Activated T-helper 17 cell treated with anti-CD3 and anti-CD28 coated beads, Interleukin-2, amount 50 U/mL, for 72 hours (primary cell): ENCODE measurements at regions not wholly inside any gene's neighbourhood (a gene's known extent, or its start where the extent isn't known, plus 50 kb on each side); places are given as distances from the start of the nearest gene placed in this dataset.
"Not testable (repeated sequence)": the region's sequence is repeated elsewhere in the genome, so short reads cannot be mapped to it uniquely, and the experiment has no call there.

ENCODE experiments used
- ATAC-seq: fragments of 150-1000 bp; cut with Tn5 transposase; replicated peaks from 2 replicates; pipeline ENCODE4 v1.10.0; 2021; ENCODE audit warnings: mild to moderate bottlenecking, moderate library complexity
- H3K27ac Mint-ChIP-seq: one replicate; pipeline ENCODE4 v1.8.0; 2022; ENCODE audit warnings: mixed read lengths
- H3K27me3 Mint-ChIP-seq: one replicate; pipeline ENCODE4 v1.8.0; 2022; ENCODE audit warnings: mixed read lengths
- H3K36me3 Mint-ChIP-seq: one replicate; pipeline ENCODE4 v1.8.0; 2022; ENCODE audit warnings: low read depth, mild to moderate bottlenecking, mixed read lengths
- H3K4me1 Mint-ChIP-seq: one replicate; pipeline ENCODE4 v1.8.0; 2022; ENCODE audit warnings: mixed read lengths
- H3K4me3 Mint-ChIP-seq: one replicate; pipeline ENCODE4 v1.8.0; 2022; ENCODE audit warnings: mild to moderate bottlenecking, mixed read lengths
- H3K9me3 Mint-ChIP-seq: one replicate; pipeline ENCODE4 v1.8.0; 2022; ENCODE audit warnings: mixed read lengths

- Mint-ChIP-seq H3K27ac (no peak overlapping the region), H3K4me1 (no peaks in the 10 kb centered on the region), H3K4me3 (no peak overlapping the region), H3K27me3 (no peaks in the 10 kb centered on the region), H3K36me3 (no peaks in the 10 kb centered on the region), H3K9me3 (no peaks in the 10 kb centered on the region)
- no peak for ATAC-seq
Measured at GRCh38 chr7:152905949-152906348, 146.4 kb downstream of the ACTR3B start.

GRCh38 chr7:152907042-152907761 lies 147.7 kb downstream of the ACTR3B start:
- Mint-ChIP-seq H3K4me1 (no peaks in the 10 kb centered on the region), H3K27me3 (no peaks in the 10 kb centered on the region), H3K9me3 (no peaks in the 10 kb centered on the region)

DNA sequence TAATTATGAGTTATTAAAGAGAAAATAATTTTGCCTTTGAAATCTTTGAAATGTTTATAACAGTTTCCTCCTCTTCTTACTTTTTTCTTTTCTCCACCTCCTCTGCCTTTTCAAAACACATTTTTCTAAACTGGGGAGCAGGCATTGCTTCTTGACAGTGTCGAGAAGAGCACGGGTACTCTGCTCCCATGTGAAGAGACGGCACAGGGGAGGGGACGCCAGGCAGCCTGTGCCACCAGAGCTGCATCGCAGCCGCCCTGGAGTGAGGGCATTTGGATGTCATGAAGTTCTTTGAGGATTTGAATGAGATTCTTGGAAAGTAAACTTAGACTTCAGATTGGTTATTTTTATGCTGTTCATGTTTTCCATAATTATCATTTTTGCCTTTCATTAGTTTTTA lies 149.7 kb downstream of the ACTR3B start:
- Mint-ChIP-seq H3K4me1 (no peaks in the 10 kb centered on the region), H3K27me3 (no peaks in the 10 kb centered on the region), H3K36me3 (no peaks in the 10 kb centered on the region), H3K9me3 (no peaks in the 10 kb centered on the region), H3K4me3 (no peak overlapping the region), H3K27ac (no peak overlapping the region)
- ATAC-seq = no peak

More at GRCh38 chr7:152907042-152907761, 147.7 kb downstream of the ACTR3B start:
- Mint-ChIP-seq H3K27ac (no peak overlapping the region), H3K36me3 (no peaks in the 10 kb centered on the region), H3K4me3 (no peak overlapping the region)
- no peak for ATAC-seq

- Mint-ChIP-seq H3K4me1 (no peaks in the 10 kb centered on the region), H3K27ac (no peak overlapping the region), H3K4me3 (no peak overlapping the region), H3K36me3 (no peaks in the 10 kb centered on the region), H3K27me3 (no peaks in the 10 kb centered on the region), H3K9me3 (no peaks in the 10 kb centered on the region)
- ATAC-seq = no peak
Measured at GRCh38 chr7:152909683-152910544, 150.4 kb downstream of the ACTR3B start.

DNA sequence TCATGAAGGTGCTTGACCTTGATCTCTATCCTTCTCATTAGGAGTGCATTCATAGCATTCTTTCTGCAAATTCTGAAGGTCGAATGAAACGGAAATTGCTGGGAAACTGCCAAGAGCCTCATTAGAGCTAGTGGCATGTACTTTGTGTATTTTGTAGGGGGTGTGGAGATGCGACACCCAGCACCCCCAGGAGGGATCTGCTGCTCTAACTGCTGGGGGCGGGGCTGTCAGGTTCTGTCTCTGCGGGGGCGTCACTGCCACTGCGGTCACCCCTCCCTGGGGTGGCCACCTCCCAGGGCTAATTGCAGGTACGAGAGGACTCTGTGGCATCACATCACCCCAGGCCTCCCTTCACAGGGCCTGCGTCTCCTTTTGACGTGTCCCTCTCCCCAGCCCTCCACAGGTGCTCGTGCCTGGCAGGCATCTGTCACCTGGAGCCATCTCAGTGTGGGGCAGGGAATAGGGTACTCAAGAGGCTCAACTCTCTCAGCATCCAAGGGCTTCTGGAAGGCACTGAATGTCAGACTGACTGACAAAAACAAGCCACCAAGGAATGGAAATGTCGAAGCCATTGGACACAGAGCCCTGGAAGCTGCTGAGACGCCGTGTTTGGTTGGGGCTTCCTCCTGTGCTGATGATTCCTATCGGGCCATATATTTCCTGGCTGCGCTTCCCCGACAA lies 151.1 kb downstream of the ACTR3B start:
- H3K4me3 Mint-ChIP-seq = no peak overlapping the region
- H3K27me3 Mint-ChIP-seq = no peaks in the 10 kb centered on the region
- ATAC-seq = no peak
- no peaks in the 10 kb centered on the region for H3K4me1 Mint-ChIP-seq
- H3K9me3 Mint-ChIP-seq = no peaks in the 10 kb centered on the region
- H3K27ac Mint-ChIP-seq = no peak overlapping the region
- no peaks in the 10 kb centered on the region for H3K36me3 Mint-ChIP-seq

- no peaks in the 10 kb centered on the region for H3K36me3 Mint-ChIP-seq
Measured at GRCh38 chr7:152911226-152911560, 151.6 kb downstream of the ACTR3B start.

GRCh38 chr7:152911922-152912321 lies 152.4 kb downstream of the ACTR3B start:
- no peak for ATAC-seq

More at GRCh38 chr7:152911226-152911560, 151.6 kb downstream of the ACTR3B start:
- H3K4me1 Mint-ChIP-seq = no peaks in the 10 kb centered on the region
- H3K9me3 Mint-ChIP-seq = no peaks in the 10 kb centered on the region
- ATAC-seq = no peak
- H3K27ac Mint-ChIP-seq = no peak overlapping the region
- no peak overlapping the region for H3K4me3 Mint-ChIP-seq
- no peaks in the 10 kb centered on the region for H3K27me3 Mint-ChIP-seq

DNA sequence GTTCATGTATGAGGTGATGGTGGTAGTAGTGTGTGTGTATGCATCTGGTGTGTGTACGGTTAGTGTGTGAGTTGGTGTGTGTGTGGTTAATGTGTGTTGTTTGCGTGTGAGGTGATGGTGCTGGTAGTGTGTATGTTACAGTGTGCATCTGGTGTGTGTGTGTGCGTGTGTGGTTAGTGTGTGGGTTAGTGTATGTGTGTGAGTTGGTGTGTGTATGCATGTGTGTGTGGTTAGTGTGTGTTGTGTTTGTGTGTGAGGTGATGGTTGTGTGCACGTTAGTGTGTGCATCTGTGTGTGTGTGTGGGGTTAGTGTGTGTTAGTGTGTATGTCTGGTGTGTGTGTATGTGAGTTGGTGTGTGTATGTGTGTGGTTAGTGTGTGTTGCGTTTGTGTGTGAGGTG lies 153.0 kb downstream of the ACTR3B start:
- Mint-ChIP-seq H3K4me1 (no peaks in the 10 kb centered on the region), H3K36me3 (no peaks in the 10 kb centered on the region), H3K27ac (no peak overlapping the region), H3K4me3 (no peak overlapping the region), H3K27me3 (no peaks in the 10 kb centered on the region), H3K9me3 (no peaks in the 10 kb centered on the region)
- ATAC-seq = no peak

More at GRCh38 chr7:152911922-152912321, 152.4 kb downstream of the ACTR3B start:
- no peaks in the 10 kb centered on the region for H3K36me3 Mint-ChIP-seq
- no peaks in the 10 kb centered on the region for H3K27me3 Mint-ChIP-seq
- no peaks in the 10 kb centered on the region for H3K4me1 Mint-ChIP-seq
- H3K27ac Mint-ChIP-seq = no peak overlapping the region
- no peaks in the 10 kb centered on the region for H3K9me3 Mint-ChIP-seq
- no peak overlapping the region for H3K4me3 Mint-ChIP-seq

- Mint-ChIP-seq H3K36me3 (no peaks in the 10 kb centered on the region), H3K4me3 (no peak overlapping the region), H3K27ac (no peak overlapping the region), H3K9me3 (no peaks in the 10 kb centered on the region), H3K4me1 (no peaks in the 10 kb centered on the region), H3K27me3 (no peaks in the 10 kb centered on the region)
- no peak for ATAC-seq
Measured at GRCh38 chr7:152913492-152913891, 153.9 kb downstream of the ACTR3B start.

- H3K9me3 Mint-ChIP-seq = no peaks in the 10 kb centered on the region
- no peak overlapping the region for H3K27ac Mint-ChIP-seq
- H3K4me3 Mint-ChIP-seq = no peak overlapping the region
- H3K4me1 Mint-ChIP-seq = no peaks in the 10 kb centered on the region
- no peak for ATAC-seq
- H3K27me3 Mint-ChIP-seq = no peaks in the 10 kb centered on the region
- H3K36me3 Mint-ChIP-seq = no peaks in the 10 kb centered on the region
Measured at GRCh38 chr7:152914014-152914844, 154.7 kb downstream of the ACTR3B start.

DNA sequence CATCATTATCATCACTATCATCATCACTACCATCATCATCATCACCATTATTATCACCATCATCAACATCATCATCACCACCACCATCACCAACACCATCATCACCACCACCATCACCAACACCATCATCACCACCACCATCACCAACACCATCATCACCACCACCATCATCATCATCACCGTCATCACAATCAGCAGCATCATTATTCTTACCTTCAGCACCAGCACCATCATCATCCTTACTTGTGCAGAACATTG lies 155.2 kb downstream of the ACTR3B start:
- not testable (repeated sequence) for H3K27me3 Mint-ChIP-seq, H3K36me3 Mint-ChIP-seq, H3K4me1 Mint-ChIP-seq, H3K9me3 Mint-ChIP-seq, H3K4me3 Mint-ChIP-seq, ATAC-seq, H3K27ac Mint-ChIP-seq

DNA sequence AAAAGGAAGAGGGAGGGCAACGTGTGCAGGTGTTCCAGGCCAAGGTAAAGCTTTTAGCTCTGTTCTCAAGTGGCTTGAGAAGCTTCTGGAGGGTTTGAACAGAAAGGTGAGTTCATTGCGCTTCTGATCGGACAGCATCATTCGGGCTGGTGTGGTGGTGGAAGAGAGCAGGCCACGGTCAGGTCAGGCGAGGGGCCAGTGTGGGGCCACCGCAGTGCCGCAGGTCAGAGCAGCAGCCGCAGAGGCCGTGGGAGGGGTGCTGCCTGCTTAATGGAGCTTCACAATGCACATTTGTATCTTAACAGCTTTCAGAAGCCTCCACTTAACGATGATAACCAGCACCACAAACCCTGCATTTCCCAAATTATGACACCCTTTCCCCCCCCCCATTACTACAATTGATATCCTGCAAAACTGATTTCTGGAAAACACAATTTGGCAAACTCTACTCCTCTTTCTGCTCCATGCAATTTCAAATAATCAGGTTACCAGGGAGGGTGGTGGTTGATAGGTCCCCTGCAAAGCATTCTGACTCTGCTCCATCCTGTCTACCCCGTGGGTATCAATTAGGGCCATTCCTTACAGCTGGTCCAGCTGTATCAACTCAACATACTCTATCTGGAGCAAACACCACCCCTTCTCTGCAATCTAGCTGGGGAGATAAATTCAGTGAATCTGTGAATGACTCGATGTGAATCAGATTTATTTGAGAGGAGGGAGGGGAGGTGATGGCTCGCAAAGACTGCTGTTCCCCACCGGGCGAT lies 162.9 kb downstream of the ACTR3B start:
- H3K27me3 Mint-ChIP-seq = peaks cover 26% of the 10 kb centered on the region
- no peak overlapping the region for H3K4me3 Mint-ChIP-seq
- no peaks in the 10 kb centered on the region for H3K4me1 Mint-ChIP-seq
- peaks cover 9% of the 10 kb centered on the region for H3K9me3 Mint-ChIP-seq
- no peak for ATAC-seq
- no peak overlapping the region for H3K27ac Mint-ChIP-seq
- no peaks in the 10 kb centered on the region for H3K36me3 Mint-ChIP-seq

- ATAC-seq = no peak
- no peaks in the 10 kb centered on the region for H3K4me1 Mint-ChIP-seq
- H3K27ac Mint-ChIP-seq = no peak overlapping the region
- no peaks in the 10 kb centered on the region for H3K36me3 Mint-ChIP-seq
- H3K4me3 Mint-ChIP-seq = no peak overlapping the region
- H3K27me3 Mint-ChIP-seq = peaks cover 26% of the 10 kb centered on the region
- H3K9me3 Mint-ChIP-seq = peaks cover 9% of the 10 kb centered on the region
Measured at GRCh38 chr7:152923711-152924110, 164.2 kb downstream of the ACTR3B start.

GRCh38 chr7:152924238-152924637 lies 164.7 kb downstream of the ACTR3B start:
- Mint-ChIP-seq H3K9me3 (peaks cover 9% of the 10 kb centered on the region), H3K27me3 (peaks cover 26% of the 10 kb centered on the region), H3K36me3 (no peaks in the 10 kb centered on the region), H3K4me1 (no peaks in the 10 kb centered on the region), H3K4me3 (no peak overlapping the region), H3K27ac (no peak overlapping the region)
- ATAC-seq = no peak
